Ovary (tissue), 3 donors: ENCODE measurements at regions not wholly inside any gene's neighbourhood (a gene's known extent, or its start where the extent isn't known, plus 50 kb on each side); places are given as distances from the start of the nearest gene placed in this dataset.

Source experiments
- CTCF ChIP-seq, 3 donors: fragments of 450-650 bp in 2 of 3; fragments of 200-600 bp in 1 of 3; IDR thresholded peaks; one replicate each; pipeline versions ENCODE4 v1.5.1 to v1.8.0; 2016 to 2022; ENCODE audit warnings: antibody characterized with exemption in 3 of 3, mild to moderate bottlenecking in 1 of 3
- POLR2A ChIP-seq: fragments of 450-650 bp; IDR thresholded peaks from one replicate; pipeline ENCODE4 v1.6.1; 2017; ENCODE audit warnings: antibody characterized with exemption, mild to moderate bottlenecking, moderate library complexity
- donor health status: DM: no; HTN: no; CAD: no.

DNA sequence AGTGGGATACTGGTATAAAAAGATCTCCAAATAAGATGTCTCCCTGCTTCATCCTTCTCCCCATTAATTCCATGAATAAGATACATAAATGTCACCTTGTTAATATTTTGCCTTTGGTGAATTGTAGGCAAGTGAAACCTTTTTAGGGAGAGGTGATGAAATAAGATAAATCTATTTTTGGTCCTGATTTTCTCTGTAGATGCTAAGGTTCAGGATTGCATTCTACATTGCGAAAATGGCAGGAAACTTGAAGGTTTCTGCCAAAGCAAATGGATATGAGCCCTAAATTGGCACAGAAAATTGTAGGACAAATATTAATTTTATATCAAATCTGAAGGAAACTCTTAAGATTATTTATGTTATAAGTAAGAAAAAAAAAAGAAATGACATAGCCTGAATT lies 107.1 kb downstream of the PLPPR4 start:
- TF ChIP-seq POLR2A (no peak), CTCF (IDR thresholded peaks at IDR 0.05) (no peak)
